ENCODE measurements at regions not wholly inside any gene's neighbourhood (a gene's known extent, or its start where the extent isn't known, plus 50 kb on each side); places are given as distances from the start of the nearest gene placed in this dataset.
"Not testable (repeated sequence)": the region's sequence is repeated elsewhere in the genome, so short reads cannot be mapped to it uniquely, and the experiment has no call there.

DNA sequence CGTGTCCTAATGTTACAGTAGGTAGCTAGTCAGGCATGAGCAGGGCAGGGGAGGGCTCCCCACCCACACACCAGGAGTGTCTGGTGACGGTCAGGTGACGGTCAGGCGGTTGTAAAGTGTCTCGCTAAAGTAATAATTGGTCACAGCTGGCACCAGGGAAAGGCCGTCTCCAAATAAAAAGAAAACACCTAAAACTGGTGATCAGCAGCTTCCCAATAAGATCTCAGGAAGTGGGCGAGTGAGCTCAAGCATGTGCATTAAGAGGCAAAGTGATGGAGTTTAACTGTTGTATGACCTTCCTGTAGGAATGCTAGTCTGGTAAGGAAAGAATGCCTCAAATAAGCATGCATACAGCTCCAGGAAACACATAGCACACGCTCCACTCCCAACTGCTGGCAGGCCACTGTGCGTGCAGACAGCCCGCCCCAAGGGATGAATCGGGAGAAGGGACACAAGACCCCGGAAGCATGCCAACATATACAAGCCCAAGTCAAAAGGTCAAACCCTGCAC, 177.1 kb downstream of the RNF144A start:
- DNase-seq: peak; percentile 38

GRCh38 chr2:7096726-7097352, 179.6 kb downstream of the RNF144A start:
- DNase-seq: no peak

DNA sequence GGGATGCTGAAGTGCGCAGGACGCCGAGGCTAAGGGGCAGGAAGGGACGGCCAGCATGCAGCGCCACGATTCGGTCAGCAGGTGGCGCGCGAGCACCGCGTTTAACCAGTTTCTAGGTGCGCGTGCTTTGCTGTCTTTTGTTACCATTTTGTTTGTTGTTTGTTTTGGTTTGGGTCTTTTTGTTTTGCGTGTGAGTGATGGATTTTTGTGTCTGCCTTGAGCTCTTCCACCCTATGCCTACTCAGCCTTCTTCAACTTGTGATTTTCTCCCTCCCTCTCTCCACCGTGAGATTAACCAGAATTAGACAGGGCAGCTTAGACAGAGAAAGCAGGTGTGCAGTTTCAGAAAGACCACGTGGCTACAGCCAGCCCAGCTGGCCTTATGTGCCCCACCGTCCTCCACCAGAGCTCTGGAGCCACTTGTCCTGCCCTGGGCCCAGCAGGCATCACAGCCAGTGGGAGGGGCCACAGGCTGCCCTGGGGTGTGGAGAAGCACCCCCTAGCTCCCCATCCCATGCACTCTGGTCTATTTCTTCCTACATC, 180.2 kb downstream of the RNF144A start:
- DNase-seq: peak; percentile 90

GRCh38 chr2:7098816-7099215, 181.6 kb downstream of the RNF144A start:
- DNase-seq: no peak

- not testable (repeated sequence) for DNase-seq
These were observed 182.5 kb downstream of the RNF144A start for GRCh38 chr2:7099687-7100086.

- peak; percentile 97 for DNase-seq
These were observed 185.6 kb downstream of the RNF144A start for GRCh38 chr2:7102826-7103225.

DNA sequence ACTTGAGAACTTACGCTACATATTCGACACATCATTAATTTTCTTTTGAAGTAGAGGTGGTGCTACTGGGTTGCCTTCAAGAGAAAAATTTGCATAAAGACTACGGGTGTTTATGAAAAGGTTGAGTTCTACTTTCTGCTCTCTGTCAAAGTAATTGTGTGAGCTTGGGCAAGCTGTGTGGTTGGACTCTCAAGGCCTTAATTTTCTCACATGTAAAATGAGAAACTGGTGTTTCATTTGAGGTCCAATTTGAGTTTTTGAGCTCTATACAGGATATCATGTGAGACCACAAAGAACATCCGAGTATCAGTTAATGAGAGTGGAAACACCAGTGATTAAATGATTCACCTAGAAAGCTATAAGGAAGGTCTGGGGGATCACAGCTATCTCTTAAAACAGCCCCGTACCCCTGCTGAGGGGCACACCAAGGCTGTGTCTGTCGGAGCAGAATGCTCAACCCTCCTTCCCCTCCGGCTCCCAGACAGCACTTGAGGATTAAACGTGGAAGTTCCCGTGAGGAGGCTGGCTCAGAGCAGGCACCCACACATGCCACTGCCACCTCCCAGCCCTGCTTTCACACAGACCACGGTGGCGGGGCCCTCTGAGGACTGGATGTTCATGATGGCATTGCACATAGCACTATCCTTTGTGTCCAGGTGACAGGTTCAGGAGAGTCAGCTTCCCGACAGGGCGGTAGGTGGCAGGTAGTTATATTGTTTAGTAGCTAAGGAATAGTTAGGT, 191.8 kb downstream of the RNF144A start:
- no peak for DNase-seq

DNA sequence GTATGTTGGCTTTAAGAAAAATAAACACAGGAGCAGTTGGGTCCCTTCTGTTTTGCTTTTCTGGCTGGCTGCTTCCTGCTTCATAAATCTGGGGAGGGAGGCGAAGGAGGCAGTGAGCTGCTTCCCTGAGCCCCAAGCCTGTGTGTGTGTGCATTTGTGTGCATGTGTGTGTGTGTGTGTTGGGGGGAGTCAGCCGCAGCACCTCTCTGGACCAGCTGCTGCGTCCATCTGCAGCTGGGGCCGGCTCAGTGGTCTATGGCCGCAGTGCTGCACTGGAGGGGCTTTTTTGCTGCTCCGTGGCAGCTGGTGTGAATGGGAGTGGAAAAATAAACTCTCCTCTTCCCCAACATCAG, 192.3 kb downstream of the RNF144A start:
- no peak for DNase-seq

- peak; percentile 59 for DNase-seq
These were observed 194.4 kb downstream of the RNF144A start for GRCh38 chr2:7111626-7112025.

DNA sequence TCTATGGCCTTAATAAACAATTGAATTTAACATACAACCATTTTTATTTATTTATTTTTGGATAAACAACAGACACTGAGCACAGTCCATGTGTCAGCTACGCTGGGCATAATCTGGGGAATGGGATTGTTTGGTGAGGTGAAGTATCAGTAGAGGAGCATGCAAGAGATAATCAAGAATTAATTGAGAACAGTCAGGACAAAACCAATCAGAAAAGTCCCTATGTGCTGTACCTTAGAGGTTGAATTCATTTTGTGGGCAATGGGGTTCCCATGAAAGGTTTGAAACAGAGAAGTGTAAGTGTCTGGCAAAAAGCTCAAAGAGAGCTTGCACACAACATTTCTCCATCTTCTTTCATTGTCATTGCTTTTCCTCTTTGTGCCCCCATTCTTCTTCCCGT, 198.2 kb downstream of the RNF144A start:
- DNase-seq: no peak

DNA sequence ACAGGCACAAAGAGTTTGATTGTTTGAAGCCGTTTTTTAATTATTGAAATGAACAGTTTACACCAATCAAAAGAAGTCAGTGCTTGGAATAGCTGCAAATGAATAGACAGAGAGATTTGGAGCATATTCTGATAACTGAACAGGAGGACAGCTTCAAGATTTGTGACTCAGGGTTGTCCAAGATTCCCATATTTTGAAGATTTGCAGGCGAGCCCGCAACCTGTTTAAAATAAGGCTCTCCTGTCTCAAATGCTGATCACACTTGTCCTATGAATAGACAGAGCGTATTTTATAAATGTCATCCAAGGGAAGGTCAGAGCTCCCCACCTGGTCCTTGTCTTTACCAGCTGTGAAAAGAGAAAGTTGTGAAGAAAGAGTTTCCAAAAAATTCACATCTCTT, 198.7 kb downstream of the RNF144A start:
- DNase-seq: no peak

- no peak for DNase-seq
These were observed 199.3 kb downstream of the RNF144A start for GRCh38 chr2:7116511-7116910.

DNA sequence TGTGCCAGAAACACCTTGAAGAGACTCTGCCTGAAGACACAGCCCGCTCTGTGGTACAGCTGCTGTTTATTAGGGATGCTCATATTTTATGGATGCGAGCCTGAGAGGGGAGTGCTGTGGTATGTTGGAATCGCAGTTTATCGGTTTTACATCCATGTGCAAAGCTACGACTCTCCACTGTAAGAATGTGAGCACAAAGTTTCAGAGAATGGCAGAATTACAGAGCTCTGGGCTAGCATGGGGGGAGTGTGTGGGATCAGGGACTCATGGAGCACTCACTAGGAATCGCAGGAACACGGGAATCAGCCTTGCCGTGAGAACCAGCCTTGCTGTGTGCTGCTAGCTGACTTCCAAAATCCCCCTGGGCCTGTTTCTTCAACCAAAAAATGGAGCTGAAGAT, 199.9 kb downstream of the RNF144A start:
- DNase-seq: no peak

DNA sequence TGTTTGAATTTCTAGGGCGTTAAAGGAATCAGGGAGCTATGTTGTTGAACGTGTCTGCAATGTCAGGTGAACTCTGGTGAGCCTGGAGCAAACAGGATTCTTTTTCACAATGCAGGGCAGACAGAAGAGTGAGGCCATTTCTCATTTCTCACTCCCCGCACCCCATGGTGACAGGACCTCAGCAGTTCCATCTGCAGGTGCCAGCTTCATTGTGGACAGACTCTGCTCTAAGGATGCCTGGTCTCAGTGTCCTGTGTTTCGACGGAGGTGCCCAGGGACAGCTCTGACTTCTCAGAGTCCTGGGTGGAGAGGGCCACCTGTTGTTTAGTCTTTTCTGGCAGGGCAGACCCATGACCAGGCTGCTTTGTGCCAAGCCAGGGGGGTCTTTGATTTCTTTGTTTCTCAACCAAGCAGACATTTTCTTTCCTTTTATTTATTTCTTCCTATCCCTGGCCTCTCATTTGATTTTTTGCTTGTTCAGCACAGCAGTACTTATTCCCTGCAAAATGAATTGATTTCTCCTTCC, 201.5 kb downstream of the RNF144A start:
- DNase-seq: no peak

DNA sequence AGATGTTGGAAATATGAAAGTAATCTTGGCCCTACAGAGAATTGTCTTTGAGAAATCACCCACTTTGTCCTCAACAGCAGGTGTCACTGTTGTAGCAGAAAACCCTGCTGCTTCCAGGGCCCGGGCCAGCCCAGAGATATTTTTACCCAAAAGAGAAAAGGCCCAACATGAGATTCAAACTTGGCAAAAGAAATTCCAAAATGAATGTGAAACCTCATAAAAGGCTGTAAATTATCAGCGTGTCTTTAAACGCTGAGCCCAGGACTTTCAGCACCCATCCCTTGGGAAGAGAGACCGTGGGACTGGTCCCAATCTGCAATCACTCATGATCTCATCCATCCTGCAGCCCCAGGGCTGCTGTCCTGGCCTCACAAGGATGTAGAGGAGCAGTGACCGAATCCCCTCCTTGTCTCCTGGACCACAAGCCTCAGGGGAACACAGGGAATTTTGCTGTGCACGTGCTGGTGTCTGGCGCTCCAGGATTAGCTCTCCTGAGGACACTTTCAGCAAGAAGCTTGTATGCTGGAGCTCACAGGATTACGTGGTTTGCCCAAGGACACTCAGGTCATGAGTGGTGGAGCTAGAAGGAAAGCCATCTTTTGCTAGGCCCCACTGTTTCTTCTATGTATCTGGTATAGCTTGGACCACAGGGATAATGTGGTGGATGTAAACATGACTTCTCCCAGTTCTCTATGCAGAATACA, 202.1 kb downstream of the RNF144A start:
- no peak for DNase-seq

- no peak for DNase-seq
These were observed 204.6 kb downstream of the RNF144A start for GRCh38 chr2:7121851-7122250.

DNA sequence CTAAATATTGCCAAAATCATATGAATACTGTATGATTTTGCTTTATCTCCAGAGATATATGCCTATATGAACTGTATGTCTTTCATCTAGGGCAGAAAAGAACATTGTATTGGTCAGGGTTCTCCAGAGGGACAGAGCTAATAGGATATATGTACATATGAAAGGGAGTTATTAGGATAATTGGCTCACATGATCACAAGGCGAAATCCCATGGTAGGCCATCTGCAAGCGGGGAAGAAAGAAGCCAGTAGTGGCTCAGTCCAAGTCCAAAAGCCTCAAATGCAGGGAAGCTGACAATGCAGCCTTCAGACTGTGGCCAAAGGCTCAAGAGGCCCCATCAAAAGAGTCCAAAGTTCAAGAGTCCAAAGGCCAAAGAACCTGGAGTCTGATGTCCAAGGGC, 209.9 kb downstream of the RNF144A start:
- no peak for DNase-seq

DNA sequence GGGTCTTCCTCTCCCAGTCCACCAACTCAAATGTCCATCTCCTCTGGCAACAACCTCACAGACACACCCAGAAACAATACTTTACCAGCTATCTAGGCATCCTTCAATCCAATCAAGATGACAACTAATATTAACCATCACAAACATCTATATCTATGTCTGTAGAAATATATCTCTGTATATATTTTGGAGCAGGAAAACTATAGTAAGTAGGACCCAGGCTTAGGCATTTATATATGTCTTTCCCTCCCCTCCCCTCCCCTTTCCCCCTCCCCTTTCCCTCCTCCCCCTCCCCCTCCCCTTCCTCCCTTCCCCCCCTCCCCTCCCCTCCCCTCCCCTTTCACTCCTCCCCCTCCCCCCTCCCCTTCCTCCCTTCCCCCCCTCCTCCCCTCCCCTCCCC, 210.5 kb downstream of the RNF144A start:
- DNase-seq: no peak

- DNase-seq: no peak
These were observed 214.0 kb downstream of the RNF144A start for GRCh38 chr2:7131261-7131660.

- no peak for DNase-seq
These were observed 215.5 kb downstream of the RNF144A start for GRCh38 chr2:7132753-7133152.

DNA sequence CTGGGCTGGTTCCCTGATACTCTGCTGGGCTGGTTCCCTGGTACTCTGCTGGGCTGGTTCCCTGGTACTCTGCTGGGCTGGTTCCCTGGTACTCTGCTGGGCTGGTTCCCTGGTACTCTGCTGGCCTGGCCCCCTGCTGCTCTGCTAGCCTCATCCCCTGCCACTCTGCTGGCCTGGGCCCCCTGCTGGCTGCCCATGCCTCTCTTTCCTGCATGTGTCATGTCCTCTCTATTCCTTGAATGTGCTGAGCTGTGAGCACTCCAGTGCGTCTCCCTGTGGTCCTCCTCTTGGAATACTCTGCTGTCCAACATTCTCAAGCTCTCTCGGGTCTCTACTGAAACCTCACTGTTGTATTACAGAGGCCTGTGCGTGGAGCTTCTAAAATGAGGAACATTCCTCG, 216.3 kb downstream of the RNF144A start:
- DNase-seq: no peak

GRCh38 chr2:7140306-7140705, 223.1 kb downstream of the RNF144A start:
- no peak for DNase-seq

GRCh38 chr2:7145707-7146106, 228.5 kb downstream of the RNF144A start:
- no peak for DNase-seq

DNA sequence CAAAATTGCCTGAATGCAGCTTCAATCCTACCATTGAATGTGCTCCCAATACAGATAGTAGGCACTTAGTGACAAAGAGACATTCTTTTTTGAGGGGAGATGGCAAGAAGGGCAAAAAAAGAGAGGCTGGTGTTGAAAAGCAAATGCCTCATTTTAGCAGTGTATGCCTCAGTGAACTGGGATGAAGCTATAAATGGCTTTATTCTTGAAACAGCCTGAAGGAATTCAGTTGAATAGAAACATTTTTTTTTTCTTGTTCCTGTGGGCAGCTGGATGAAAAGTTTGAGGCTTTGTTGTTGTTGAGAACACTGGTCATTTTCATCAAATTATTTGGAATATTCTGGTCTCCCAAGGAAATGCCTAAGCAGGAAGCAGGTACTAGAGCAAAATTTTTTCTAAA, 228.9 kb downstream of the RNF144A start:
- no peak for DNase-seq

All from NCI-H187 treated with DMSO at 0.1 percent for 48 hours (cell line).